H9 (cell line): ENCODE measurements at regions not wholly inside any gene's neighbourhood (a gene's known extent, or its start where the extent isn't known, plus 50 kb on each side); places are given as distances from the start of the nearest gene placed in this dataset.
A peak's percentile ranks its signal among the peaks of the same experiment; 100 is the strongest.
"Not testable (repeated sequence)": the region's sequence is repeated elsewhere in the genome, so short reads cannot be mapped to it uniquely, and the experiment has no call there.

Source experiments
- DNase-seq: peaks from one replicate; pipeline ENCODE4 v3.0.0-alpha.2; 2017
- H2AFZ ChIP-seq: one replicate; pipeline ENCODE4 v1.6.1; 2013; ENCODE audit warnings: mild to moderate bottlenecking, low read length, control low read depth, moderate library complexity
- H2AK5ac ChIP-seq: 2 replicates; pipeline ENCODE4 v1.6.1; 2013; ENCODE audit warnings: low read length, control low read depth, mixed read lengths; ENCODE audit not compliant: insufficient read length
- H2BK120ac ChIP-seq: one replicate; pipeline ENCODE4 v1.6.1; 2013; ENCODE audit warnings: low read depth, mild to moderate bottlenecking, low read length, control low read depth, inconsistent platforms; ENCODE audit not compliant: poor library complexity, severe bottlenecking
- H2BK12ac ChIP-seq: 2 replicates; pipeline ENCODE4 v1.6.1; 2013; ENCODE audit warnings: low read length, control low read depth, mixed read lengths, low read depth; ENCODE audit not compliant: insufficient read length
- H2BK15ac ChIP-seq: 2 replicates; pipeline ENCODE4 v1.6.1; 2013; ENCODE audit warnings: low read depth, low read length, control low read depth
- H2BK20ac ChIP-seq: one replicate; pipeline ENCODE4 v1.6.1; 2013; ENCODE audit warnings: low read depth, mild to moderate bottlenecking, low read length, control low read depth, inconsistent platforms; ENCODE audit not compliant: poor library complexity, severe bottlenecking
- H2BK5ac ChIP-seq: 2 replicates; pipeline ENCODE4 v1.6.1; 2013; ENCODE audit warnings: low read length, control low read depth, mixed read lengths; ENCODE audit not compliant: insufficient read length
- H3K14ac ChIP-seq: 2 replicates; pipeline ENCODE4 v1.6.1; 2013; ENCODE audit warnings: low read length, control low read depth; ENCODE audit not compliant: insufficient read depth
- H3K18ac ChIP-seq: 2 replicates; pipeline ENCODE4 v1.6.1; 2013; ENCODE audit warnings: low read depth, mild to moderate bottlenecking, mixed read lengths, low read length, control low read depth; ENCODE audit not compliant: insufficient read length
- H3K23ac ChIP-seq: 2 replicates; pipeline ENCODE4 v1.6.1; 2013; ENCODE audit warnings: low read length, control low read depth, mixed read lengths, low read depth; ENCODE audit not compliant: insufficient read length
- H3K23me2 ChIP-seq: 2 replicates; pipeline ENCODE4 v1.6.1; 2013; ENCODE audit warnings: low read depth, mild to moderate bottlenecking, mixed read lengths, low read length, control low read depth; ENCODE audit not compliant: insufficient read length, poor library complexity, severe bottlenecking
- H3K27ac ChIP-seq: 2 replicates; pipeline ENCODE4 v1.5.1; 2013; ENCODE audit warnings: low read length, control low read depth, mixed read lengths, low read depth; ENCODE audit not compliant: insufficient read length
- H3K27me3 ChIP-seq: 2 replicates; pipeline ENCODE4 v1.6.1; 2013; ENCODE audit warnings: low read length, control low read depth, inconsistent platforms; ENCODE audit not compliant: insufficient read depth
- H3K4ac ChIP-seq: 2 replicates; pipeline ENCODE4 v1.6.1; 2013; ENCODE audit warnings: low read depth, mild to moderate bottlenecking, control low read depth, inconsistent platforms, low read length, moderate library complexity
- H3K4me1 ChIP-seq: 2 replicates; pipeline ENCODE4 v1.6.1; 2013; ENCODE audit warnings: low read length, control low read depth, inconsistent platforms; ENCODE audit not compliant: insufficient read depth
- H3K4me2 ChIP-seq: 2 replicates; pipeline ENCODE4 v1.6.1; 2013; ENCODE audit warnings: low read length, control low read depth, mixed read lengths; ENCODE audit not compliant: insufficient read length, insufficient read depth
- H3K56ac ChIP-seq: 2 replicates; pipeline ENCODE4 v1.6.1; 2013; ENCODE audit warnings: low read depth, mild to moderate bottlenecking, mixed read lengths, low read length, control low read depth; ENCODE audit not compliant: insufficient read length
- H3K79me1 ChIP-seq: 2 replicates; pipeline ENCODE4 v1.6.1; 2013; ENCODE audit warnings: low read depth, mild to moderate bottlenecking, moderate library complexity, low read length, control low read depth, inconsistent platforms; ENCODE audit not compliant: insufficient read depth, poor library complexity, severe bottlenecking
- H3K79me2 ChIP-seq: 2 replicates; pipeline ENCODE4 v1.6.1; 2013; ENCODE audit warnings: low read length, control low read depth, inconsistent platforms; ENCODE audit not compliant: insufficient read depth
- H3K9ac ChIP-seq: 2 replicates; pipeline ENCODE4 v1.6.1; 2013; ENCODE audit warnings: low read length, control low read depth, mixed read lengths; ENCODE audit not compliant: insufficient read length; ENCODE audit errors: extremely low read depth
- H3K9me3 ChIP-seq: one replicate; pipeline ENCODE4 v1.6.1; 2013; ENCODE audit warnings: low read depth, low read length, inconsistent platforms; ENCODE audit not compliant: control insufficient read depth
- H3T11ph ChIP-seq: one replicate; pipeline ENCODE4 v1.6.1; 2013; ENCODE audit warnings: mild to moderate bottlenecking, low read length, control low read depth, inconsistent platforms
- H4K20me1 ChIP-seq: one replicate; pipeline ENCODE4 v1.6.1; 2013; ENCODE audit not compliant: control insufficient read depth, insufficient read length, insufficient read depth
- H4K5ac ChIP-seq: 2 replicates; pipeline ENCODE4 v1.6.1; 2013; ENCODE audit warnings: low read depth, mild to moderate bottlenecking, mixed read lengths, low read length, control low read depth; ENCODE audit not compliant: insufficient read length
- H4K8ac ChIP-seq: replicated peaks from 2 replicates; pipeline ENCODE4 v1.6.1; 2013; ENCODE audit warnings: low read length, control low read depth, mixed read lengths, low read depth; ENCODE audit not compliant: insufficient read length
- H4K91ac ChIP-seq: 2 replicates; pipeline ENCODE4 v1.6.1; 2013; ENCODE audit warnings: low read depth, mild to moderate bottlenecking, moderate library complexity, mixed read lengths, low read length, control low read depth; ENCODE audit not compliant: insufficient read length
- H3K27ac Mint-ChIP-seq, 3 experiments: 2 replicates in 2 of 3; 3 replicates in 1 of 3; pipeline ENCODE4 v1.8.0; 2020 to 2021; ENCODE audit warnings: mixed read lengths in 3 of 3, mild to moderate bottlenecking in 1 of 3, moderate library complexity in 1 of 3
- H3K27me3 Mint-ChIP-seq: 2 replicates; pipeline ENCODE4 v1.8.0; 2021; ENCODE audit warnings: low read depth, mild to moderate bottlenecking, moderate library complexity, mixed read lengths
- H3K36me3 Mint-ChIP-seq, 3 experiments: 2 replicates in 2 of 3; 3 replicates in 1 of 3; pipeline ENCODE4 v1.8.0; 2020 to 2021; ENCODE audit warnings: low read depth in 3 of 3, mixed read lengths in 3 of 3; ENCODE audit not compliant: insufficient read depth in 1 of 3
- H3K4me1 Mint-ChIP-seq, 2 experiments: 2 replicates each; pipeline ENCODE4 v1.8.0; 2020; ENCODE audit warnings: mixed read lengths in 2 of 2
- H3K4me3 Mint-ChIP-seq, 2 experiments: 2 replicates in 1 of 2; 3 replicates in 1 of 2; pipeline ENCODE4 v1.8.0; 2020 to 2021; ENCODE audit warnings: mild to moderate bottlenecking in 2 of 2, mixed read lengths in 2 of 2, moderate library complexity in 1 of 2
- H3K9me3 Mint-ChIP-seq, 2 experiments: 2 replicates in 1 of 2; 3 replicates in 1 of 2; pipeline ENCODE4 v1.8.0; 2020; ENCODE audit warnings: mild to moderate bottlenecking in 2 of 2, mixed read lengths in 2 of 2, moderate library complexity in 1 of 2
- WGBS: extraction: QIAGEN DNeasy Blood & Tissue Kit; methylation state at CpG from one replicate; pipeline ENCODE4 v1.1.7; 2013; ENCODE audit warnings: missing lambda C conversion rate, low lambda C conversion rate, mixed read lengths; ENCODE audit not compliant: insufficient read length; ENCODE audit errors: extremely low coverage; 5-methylcytosine and 5-hydroxymethylcytosine counted together
- TF ChIP-seq, protein P1 (sequence below): fragments of 200-600 bp; sonication (generic); conservative IDR thresholded peaks from 3 replicates; pipeline ENCODE4 v1.8.0; 2021; ENCODE audit warnings: antibody characterized with exemption, mild to moderate bottlenecking

DNA sequence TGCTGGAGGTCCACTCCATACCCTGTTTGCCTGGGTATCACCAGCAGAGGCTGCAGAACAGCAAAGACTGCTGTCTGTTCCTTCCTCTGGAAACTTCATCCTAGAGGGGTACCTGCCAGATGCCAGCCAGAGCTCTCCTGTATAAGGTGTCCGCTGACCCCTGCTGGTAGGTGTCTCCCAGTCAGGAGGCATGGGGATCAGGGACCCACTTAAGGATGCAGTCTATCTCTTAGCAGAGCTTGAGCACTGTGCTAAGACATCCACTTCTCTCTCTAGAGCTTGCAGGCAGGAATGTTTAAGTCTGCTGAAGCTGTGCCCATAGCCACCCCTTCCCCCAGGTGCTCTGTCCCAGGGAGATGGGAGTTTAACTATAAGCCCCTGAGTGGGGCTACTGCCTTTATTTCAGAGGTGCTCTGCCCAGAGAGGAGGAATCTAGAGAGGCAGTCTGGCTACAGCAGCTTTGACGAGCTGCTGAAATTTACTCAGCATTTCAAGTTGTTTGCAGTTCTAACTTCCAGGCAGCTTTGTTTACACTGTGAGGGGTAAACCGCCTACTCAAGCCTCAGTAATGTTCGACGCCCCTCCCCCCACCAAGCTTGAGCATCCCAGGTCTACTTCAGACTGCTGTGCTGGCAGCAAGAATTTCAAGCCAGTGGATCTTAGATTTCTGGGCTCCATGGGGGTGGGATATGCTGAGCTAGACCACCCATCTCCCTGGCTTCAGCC, 74.5 kb upstream of the GORAB start:
- H3K56ac ChIP-seq, H3K4me1 Mint-ChIP-seq: not testable (repeated sequence)
- peaks cover 36 to 38% of the 10 kb centered on the region in 2 experiments for H3K9me3 Mint-ChIP-seq

More for the DNA sequence above, 74.5 kb upstream of the GORAB start:
- H3K14ac ChIP-seq, H2BK12ac ChIP-seq, H3K4me2 ChIP-seq, H3K4me3 Mint-ChIP-seq, H2AK5ac ChIP-seq, H3K4ac ChIP-seq, H4K5ac ChIP-seq, H2BK20ac ChIP-seq, H2BK5ac ChIP-seq, H3K9ac ChIP-seq, H3K18ac ChIP-seq, H3K27me3 Mint-ChIP-seq, H2AFZ ChIP-seq, H4K8ac ChIP-seq, H3K23me2 ChIP-seq, H3K27me3 ChIP-seq, H2BK120ac ChIP-seq, H3K4me1 ChIP-seq, H4K91ac ChIP-seq, H3K9me3 ChIP-seq, H4K20me1 ChIP-seq, H3K79me1 ChIP-seq, H3K27ac ChIP-seq, H3K23ac ChIP-seq, H3K79me2 ChIP-seq, H3T11ph ChIP-seq, H2BK15ac ChIP-seq: not testable (repeated sequence)
- Mint-ChIP-seq H3K27ac (peak overlapping the region in 1 of 3 experiments; percentile 48; a peak in 1 of 7 replicates), H3K36me3 (peaks cover 14 to 36% (median 17%) of the 10 kb centered on the region in 3 experiments)
- WGBS, result no CpG with 5 or more reads among the region's 5 CpGs
- DNase-seq, result peak; percentile 60
- TF ChIP-seq, protein P1, sequence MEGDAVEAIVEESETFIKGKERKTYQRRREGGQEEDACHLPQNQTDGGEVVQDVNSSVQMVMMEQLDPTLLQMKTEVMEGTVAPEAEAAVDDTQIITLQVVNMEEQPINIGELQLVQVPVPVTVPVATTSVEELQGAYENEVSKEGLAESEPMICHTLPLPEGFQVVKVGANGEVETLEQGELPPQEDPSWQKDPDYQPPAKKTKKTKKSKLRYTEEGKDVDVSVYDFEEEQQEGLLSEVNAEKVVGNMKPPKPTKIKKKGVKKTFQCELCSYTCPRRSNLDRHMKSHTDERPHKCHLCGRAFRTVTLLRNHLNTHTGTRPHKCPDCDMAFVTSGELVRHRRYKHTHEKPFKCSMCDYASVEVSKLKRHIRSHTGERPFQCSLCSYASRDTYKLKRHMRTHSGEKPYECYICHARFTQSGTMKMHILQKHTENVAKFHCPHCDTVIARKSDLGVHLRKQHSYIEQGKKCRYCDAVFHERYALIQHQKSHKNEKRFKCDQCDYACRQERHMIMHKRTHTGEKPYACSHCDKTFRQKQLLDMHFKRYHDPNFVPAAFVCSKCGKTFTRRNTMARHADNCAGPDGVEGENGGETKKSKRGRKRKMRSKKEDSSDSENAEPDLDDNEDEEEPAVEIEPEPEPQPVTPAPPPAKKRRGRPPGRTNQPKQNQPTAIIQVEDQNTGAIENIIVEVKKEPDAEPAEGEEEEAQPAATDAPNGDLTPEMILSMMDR, result peak; percentile 51; the same call in 2 of the 3 replicates
